WI38 (cell line): ENCODE measurements at regions not wholly inside any gene's neighbourhood (a gene's known extent, or its start where the extent isn't known, plus 50 kb on each side); places are given as distances from the start of the nearest gene placed in this dataset.

Experiments used
- H3K4me3 ChIP-seq: 2 replicates; pipeline ENCODE4 v1.5.1; 2011; ENCODE audit warnings: low read depth, mild to moderate bottlenecking, control low read depth, low read length
- TF ChIP-seq, protein P1 (sequence below): IDR thresholded peaks from 2 replicates; pipeline ENCODE4 v1.5.1; 2012; ENCODE audit warnings: low read depth, mild to moderate bottlenecking, control low read depth, low read length

DNA sequence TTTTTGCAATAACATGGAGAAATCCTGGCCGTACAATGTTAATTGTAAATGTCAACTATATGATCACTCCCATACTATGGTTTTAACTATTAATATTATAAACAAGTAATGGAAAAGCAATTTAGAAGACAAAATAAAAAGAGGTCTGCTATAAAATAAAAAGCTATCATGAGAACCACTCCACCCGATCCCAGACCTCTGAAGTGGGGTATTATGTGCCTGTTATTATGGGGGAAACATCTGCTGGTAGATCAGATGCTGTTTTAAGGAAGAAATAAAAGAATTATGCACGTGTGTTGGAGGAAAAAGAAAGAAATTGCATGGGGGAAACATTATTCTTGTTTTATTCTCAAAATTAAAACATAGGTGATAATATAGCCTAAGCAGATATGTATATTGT is 615.7 kb upstream of the ARID1B start:
- TF ChIP-seq, protein P1, sequence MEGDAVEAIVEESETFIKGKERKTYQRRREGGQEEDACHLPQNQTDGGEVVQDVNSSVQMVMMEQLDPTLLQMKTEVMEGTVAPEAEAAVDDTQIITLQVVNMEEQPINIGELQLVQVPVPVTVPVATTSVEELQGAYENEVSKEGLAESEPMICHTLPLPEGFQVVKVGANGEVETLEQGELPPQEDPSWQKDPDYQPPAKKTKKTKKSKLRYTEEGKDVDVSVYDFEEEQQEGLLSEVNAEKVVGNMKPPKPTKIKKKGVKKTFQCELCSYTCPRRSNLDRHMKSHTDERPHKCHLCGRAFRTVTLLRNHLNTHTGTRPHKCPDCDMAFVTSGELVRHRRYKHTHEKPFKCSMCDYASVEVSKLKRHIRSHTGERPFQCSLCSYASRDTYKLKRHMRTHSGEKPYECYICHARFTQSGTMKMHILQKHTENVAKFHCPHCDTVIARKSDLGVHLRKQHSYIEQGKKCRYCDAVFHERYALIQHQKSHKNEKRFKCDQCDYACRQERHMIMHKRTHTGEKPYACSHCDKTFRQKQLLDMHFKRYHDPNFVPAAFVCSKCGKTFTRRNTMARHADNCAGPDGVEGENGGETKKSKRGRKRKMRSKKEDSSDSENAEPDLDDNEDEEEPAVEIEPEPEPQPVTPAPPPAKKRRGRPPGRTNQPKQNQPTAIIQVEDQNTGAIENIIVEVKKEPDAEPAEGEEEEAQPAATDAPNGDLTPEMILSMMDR, result no peak
- H3K4me3 ChIP-seq, result no peak overlapping the region

DNA sequence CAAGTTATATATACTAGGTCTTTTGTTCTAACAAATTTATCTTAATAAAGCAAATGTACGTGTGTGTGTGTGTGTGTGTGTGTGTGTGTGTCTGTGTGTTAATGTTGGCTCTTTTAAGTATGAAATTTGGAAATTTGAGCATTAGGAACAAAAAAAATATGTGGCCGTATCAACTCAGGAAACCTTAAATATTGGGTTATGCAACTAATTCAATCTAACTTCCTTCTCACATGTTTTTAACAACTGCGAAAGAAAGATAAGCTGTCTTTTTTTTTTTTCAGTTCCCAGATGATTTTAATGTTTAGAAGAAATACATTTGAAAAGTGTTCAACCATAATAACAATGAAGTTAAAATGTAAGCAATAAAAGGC is 616.4 kb upstream of the ARID1B start:
- H3K4me3 ChIP-seq, result no peak overlapping the region
- TF ChIP-seq, protein P1, result no peak

DNA sequence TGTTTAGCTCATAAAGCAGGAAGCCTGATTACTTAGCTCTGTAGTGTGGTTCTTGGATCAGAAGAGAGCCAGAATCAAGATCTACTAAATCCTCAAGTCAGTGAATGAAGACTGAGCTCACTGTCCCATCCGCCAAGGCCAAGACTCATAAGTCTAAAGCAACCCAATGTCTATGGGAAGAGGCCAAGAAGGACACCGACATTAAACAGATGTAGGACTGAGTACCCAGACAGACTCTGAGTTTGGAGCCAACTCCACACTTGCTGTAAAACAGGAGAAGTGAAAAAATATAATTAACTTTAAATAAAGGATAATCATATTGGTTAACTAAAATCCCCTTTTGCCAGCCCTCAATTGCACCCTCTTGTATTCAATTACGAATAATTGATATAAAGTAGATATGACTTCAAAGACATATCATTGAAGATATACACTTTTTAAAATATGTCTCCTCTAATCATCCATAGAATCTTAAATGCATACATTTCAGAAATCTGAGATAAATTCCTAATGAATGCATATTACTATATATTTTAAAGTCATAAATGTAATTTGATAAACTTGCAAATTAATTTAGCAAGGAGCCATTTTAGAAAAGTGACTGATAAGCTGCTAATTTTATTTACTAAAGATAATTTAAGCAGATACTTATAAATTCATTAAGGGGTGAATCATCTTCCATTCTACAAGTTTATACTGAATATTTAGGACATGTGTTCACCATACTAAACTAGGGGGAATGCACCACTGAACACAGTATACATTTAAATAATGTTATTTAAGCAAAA is 617.0 kb upstream of the ARID1B start:
- H3K4me3 ChIP-seq, result no peak overlapping the region
- TF ChIP-seq, protein P1, result no peak

DNA sequence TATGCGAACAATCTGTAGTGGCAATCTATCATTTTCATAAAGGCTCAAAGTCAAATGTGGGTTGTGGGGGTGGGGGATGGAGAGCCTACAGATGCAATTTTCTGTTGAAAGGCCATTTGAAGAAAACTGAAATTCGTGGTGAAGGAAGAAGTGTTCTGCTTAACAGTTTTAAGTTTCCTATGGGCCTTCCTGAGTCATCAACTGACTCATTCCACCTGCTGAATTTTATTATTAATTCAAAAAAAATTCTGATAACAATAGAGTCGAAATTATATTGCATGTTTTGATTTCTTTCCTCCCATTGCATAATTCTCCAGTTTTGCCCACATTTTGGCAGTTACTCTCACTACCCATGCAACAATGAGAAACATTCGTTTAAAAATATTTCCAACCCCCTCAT is 622.3 kb upstream of the ARID1B start:
- H3K4me3 ChIP-seq, result no peak overlapping the region

DNA sequence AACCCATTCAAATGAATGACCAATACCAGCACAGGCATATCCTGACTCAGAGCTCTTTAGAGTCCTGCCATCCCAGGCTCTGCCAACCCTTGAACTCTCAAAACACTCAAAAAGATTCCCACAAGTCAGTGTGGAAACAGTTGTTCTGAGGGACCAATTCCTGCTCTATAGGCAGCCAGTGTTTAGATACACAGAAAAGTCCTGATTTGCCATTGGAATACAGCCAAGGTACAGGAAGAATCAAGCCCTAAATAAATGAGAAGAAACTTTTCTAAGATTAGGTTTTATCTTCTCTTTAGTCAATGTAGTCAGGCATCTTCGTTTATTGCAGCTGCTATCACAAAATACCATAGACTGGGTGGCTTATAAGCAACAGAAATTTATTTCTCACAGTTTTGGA is 626.8 kb upstream of the ARID1B start:
- TF ChIP-seq, protein P1, result no peak
- H3K4me3 ChIP-seq, result no peak overlapping the region

More for the DNA sequence above, 622.3 kb upstream of the ARID1B start:
- TF ChIP-seq, protein P1, result no peak

DNA sequence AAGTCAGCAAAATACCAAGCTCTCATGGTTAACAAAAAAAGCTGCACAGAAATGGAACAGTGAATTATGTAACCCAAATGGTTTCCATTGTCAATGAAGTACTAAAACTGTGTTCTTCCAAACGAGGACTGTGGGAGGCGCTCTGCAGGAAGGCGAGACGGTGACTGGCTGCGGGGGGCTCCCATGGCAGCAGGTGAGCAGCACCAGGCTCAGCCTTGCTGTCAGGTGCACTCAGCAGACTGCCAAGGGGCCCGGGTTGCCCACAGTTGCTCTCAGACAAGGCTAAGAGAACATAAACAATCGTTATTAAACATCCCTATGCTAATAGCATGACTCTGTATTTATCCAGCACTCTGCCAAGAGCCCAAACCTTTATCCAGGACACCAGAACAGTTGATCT is 630.3 kb upstream of the ARID1B start:
- TF ChIP-seq, protein P1, result no peak
- no peak overlapping the region for H3K4me3 ChIP-seq

DNA sequence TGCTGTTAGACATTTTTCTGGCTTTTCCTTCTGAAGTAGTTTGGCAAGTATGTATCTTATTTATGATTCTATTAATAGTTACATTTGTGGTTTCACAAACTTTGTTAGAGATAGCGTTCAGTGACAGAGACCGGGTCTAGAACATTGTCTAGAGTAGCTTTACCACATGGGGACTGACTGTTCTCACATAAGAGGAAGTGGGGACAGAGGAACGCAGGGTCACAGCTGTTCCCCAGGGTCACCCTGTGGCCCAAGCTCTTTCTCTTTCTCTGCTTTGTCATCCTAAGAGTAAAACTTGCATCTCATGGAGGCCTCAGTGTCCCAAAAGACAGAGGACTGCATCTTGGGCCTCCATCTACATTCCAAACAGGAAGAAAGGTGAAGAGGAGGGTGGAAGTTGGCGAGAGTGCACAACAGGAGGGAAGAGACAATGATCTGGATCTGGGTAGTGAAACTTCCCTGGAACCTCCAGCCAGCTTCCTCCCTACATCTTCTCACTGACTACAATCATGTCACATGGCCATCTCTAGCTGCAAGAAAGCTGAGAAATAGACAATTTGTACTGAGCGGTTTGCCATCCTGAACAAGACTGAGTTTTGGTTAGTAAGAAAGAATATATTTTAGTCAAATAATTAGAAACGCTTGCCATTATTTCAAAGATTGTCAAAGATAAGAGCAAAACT is 645.8 kb upstream of the ARID1B start:
- TF ChIP-seq, protein P1, result no peak
- H3K4me3 ChIP-seq, result no peak overlapping the region
